Endothelial cell (in vitro differentiated cells): ENCODE measurements at regions not wholly inside any gene's neighbourhood (a gene's known extent, or its start where the extent isn't known, plus 50 kb on each side); places are given as distances from the start of the nearest gene placed in this dataset.
A peak's percentile ranks its signal among the peaks of the same experiment; 100 is the strongest.
"Not testable (repeated sequence)": the region's sequence is repeated elsewhere in the genome, so short reads cannot be mapped to it uniquely, and the experiment has no call there.

Source experiments
- DNase-seq: peaks from one replicate; pipeline ENCODE4 v3.0.0; 2021; ENCODE audit warnings: low spot score
- H3K27ac Mint-ChIP-seq: one replicate; pipeline ENCODE4 v1.8.0; 2021; ENCODE audit warnings: mixed read lengths, inconsistent platforms; ENCODE audit not compliant: unreplicated experiment
- H3K27me3 Mint-ChIP-seq: one replicate; pipeline ENCODE4 v1.8.0; 2021; ENCODE audit warnings: mild to moderate bottlenecking, moderate library complexity, mixed read lengths, inconsistent platforms; ENCODE audit not compliant: unreplicated experiment
- H3K36me3 Mint-ChIP-seq: one replicate; pipeline ENCODE4 v1.8.0; 2021; ENCODE audit warnings: mild to moderate bottlenecking, low read depth, mixed read lengths, inconsistent platforms; ENCODE audit not compliant: unreplicated experiment
- H3K4me1 Mint-ChIP-seq: one replicate; pipeline ENCODE4 v1.8.0; 2021; ENCODE audit warnings: mild to moderate bottlenecking, mixed read lengths, inconsistent platforms; ENCODE audit not compliant: unreplicated experiment
- H3K4me3 Mint-ChIP-seq: one replicate; pipeline ENCODE4 v1.8.0; 2021; ENCODE audit warnings: mild to moderate bottlenecking, mixed read lengths, inconsistent platforms; ENCODE audit not compliant: unreplicated experiment
- H3K9me3 Mint-ChIP-seq: one replicate; pipeline ENCODE4 v1.8.0; 2021; ENCODE audit warnings: mixed read lengths, inconsistent platforms; ENCODE audit not compliant: unreplicated experiment
- CTCF ChIP-seq: fragments of 200-600 bp; sonication (generic); IDR thresholded peaks from one replicate; pipeline ENCODE4 v1.5.0; 2021; ENCODE audit warnings: antibody characterized with exemption; ENCODE audit not compliant: unreplicated experiment

- DNase-seq, result no peak
- H3K4me3 Mint-ChIP-seq, result no peak overlapping the region
- H3K27ac Mint-ChIP-seq, result no peak overlapping the region
- no peaks in the 10 kb centered on the region for H3K9me3 Mint-ChIP-seq
- no peaks in the 10 kb centered on the region for H3K36me3 Mint-ChIP-seq
- no peaks in the 10 kb centered on the region for H3K4me1 Mint-ChIP-seq
- no peak for TF ChIP-seq CTCF
- no peaks in the 10 kb centered on the region for H3K27me3 Mint-ChIP-seq
Measured at GRCh38 chr11:87897071-87897470, 278.2 kb downstream of the RAB38 start.

- Mint-ChIP-seq H3K27me3 (peaks cover 1% of the 10 kb centered on the region), H3K4me3 (no peak overlapping the region), H3K4me1 (no peaks in the 10 kb centered on the region), H3K9me3 (no peaks in the 10 kb centered on the region), H3K27ac (no peak overlapping the region), H3K36me3 (no peaks in the 10 kb centered on the region)
- no peak for TF ChIP-seq CTCF
- DNase-seq, result no peak
Measured at GRCh38 chr11:87894961-87895360, 280.3 kb downstream of the RAB38 start.

GRCh38 chr11:87892291-87892690 is 283.0 kb downstream of the RAB38 start:
- peaks cover 1% of the 10 kb centered on the region for H3K27me3 Mint-ChIP-seq
- H3K9me3 Mint-ChIP-seq, result no peaks in the 10 kb centered on the region
- H3K27ac Mint-ChIP-seq, result peak overlapping the region; percentile 37
- H3K4me3 Mint-ChIP-seq, result no peak overlapping the region
- peaks cover 7% of the 10 kb centered on the region for H3K4me1 Mint-ChIP-seq
- DNase-seq, result no peak
- no peaks in the 10 kb centered on the region for H3K36me3 Mint-ChIP-seq
- TF ChIP-seq CTCF, result no peak

GRCh38 chr11:87889126-87889525 is 286.1 kb downstream of the RAB38 start:
- peaks cover 7% of the 10 kb centered on the region for H3K4me1 Mint-ChIP-seq
- no peak for TF ChIP-seq CTCF
- no peaks in the 10 kb centered on the region for H3K9me3 Mint-ChIP-seq
- peaks cover 1% of the 10 kb centered on the region for H3K27me3 Mint-ChIP-seq
- no peak overlapping the region for H3K4me3 Mint-ChIP-seq
- H3K36me3 Mint-ChIP-seq, result no peaks in the 10 kb centered on the region
- DNase-seq, result no peak
- no peak overlapping the region for H3K27ac Mint-ChIP-seq

- H3K27ac Mint-ChIP-seq, H3K9me3 Mint-ChIP-seq, H3K27me3 Mint-ChIP-seq, DNase-seq, H3K4me1 Mint-ChIP-seq, H3K36me3 Mint-ChIP-seq, H3K4me3 Mint-ChIP-seq: not testable (repeated sequence)
Measured at GRCh38 chr11:87885084-87885483, 290.2 kb downstream of the RAB38 start.

GRCh38 chr11:87879118-87879517 is 296.1 kb downstream of the RAB38 start:
- DNase-seq, result no peak
- H3K36me3 Mint-ChIP-seq, result no peaks in the 10 kb centered on the region
- no peak overlapping the region for H3K4me3 Mint-ChIP-seq
- no peaks in the 10 kb centered on the region for H3K4me1 Mint-ChIP-seq
- no peaks in the 10 kb centered on the region for H3K9me3 Mint-ChIP-seq
- no peaks in the 10 kb centered on the region for H3K27me3 Mint-ChIP-seq
- TF ChIP-seq CTCF, result no peak
- H3K27ac Mint-ChIP-seq, result no peak overlapping the region
